ENCODE measurements at regions not wholly inside any gene's neighbourhood (a gene's known extent, or its start where the extent isn't known, plus 50 kb on each side); places are given as distances from the start of the nearest gene placed in this dataset.

DNA sequence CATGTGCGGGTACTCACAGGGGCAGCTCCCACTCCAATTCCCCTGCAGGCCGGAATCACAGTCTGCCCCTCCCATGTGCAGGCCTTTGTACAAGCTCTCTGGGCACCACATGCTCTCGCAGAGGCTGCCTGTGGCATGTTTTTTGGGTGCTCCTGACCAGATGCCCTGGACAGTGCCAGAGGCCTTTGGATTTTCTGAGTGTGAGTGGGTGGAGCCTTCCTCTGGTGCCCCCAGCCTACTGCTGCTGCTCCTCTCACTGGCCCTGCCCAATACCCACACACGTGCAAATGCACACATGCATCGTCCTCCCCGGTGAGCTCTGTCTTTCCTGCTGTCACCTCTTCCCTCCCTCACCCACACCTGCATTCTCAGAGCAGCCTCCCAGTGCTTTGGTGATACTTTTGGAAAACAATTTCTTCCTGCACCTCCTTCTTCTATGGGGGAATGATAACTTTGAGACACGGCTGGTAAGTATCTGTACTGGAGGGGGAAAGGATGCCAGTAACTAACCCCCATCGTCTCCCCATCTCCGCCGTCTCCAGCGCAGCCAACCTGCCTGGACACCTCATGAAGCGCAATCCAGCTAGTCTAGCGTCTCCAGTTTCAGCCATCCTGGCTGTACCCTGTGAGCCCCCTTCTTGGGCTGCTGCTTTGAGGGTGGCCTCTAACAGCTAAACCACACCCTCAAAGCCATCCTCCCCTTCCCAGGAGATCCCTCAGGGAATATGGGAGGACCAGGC, 229.4 kb upstream of the TOPAZ1 start:
- TF ChIP-seq, protein P1, sequence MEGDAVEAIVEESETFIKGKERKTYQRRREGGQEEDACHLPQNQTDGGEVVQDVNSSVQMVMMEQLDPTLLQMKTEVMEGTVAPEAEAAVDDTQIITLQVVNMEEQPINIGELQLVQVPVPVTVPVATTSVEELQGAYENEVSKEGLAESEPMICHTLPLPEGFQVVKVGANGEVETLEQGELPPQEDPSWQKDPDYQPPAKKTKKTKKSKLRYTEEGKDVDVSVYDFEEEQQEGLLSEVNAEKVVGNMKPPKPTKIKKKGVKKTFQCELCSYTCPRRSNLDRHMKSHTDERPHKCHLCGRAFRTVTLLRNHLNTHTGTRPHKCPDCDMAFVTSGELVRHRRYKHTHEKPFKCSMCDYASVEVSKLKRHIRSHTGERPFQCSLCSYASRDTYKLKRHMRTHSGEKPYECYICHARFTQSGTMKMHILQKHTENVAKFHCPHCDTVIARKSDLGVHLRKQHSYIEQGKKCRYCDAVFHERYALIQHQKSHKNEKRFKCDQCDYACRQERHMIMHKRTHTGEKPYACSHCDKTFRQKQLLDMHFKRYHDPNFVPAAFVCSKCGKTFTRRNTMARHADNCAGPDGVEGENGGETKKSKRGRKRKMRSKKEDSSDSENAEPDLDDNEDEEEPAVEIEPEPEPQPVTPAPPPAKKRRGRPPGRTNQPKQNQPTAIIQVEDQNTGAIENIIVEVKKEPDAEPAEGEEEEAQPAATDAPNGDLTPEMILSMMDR (IDR thresholded peaks at IDR 0.05; ENCODE audit: insufficient read depth, low read depth, low read length) = no peak
- no peak for DNase-seq (ENCODE audit: low read depth)
- no peak overlapping the region for H3K4me3 ChIP-seq (ENCODE audit: low read depth, low read length)

DNA sequence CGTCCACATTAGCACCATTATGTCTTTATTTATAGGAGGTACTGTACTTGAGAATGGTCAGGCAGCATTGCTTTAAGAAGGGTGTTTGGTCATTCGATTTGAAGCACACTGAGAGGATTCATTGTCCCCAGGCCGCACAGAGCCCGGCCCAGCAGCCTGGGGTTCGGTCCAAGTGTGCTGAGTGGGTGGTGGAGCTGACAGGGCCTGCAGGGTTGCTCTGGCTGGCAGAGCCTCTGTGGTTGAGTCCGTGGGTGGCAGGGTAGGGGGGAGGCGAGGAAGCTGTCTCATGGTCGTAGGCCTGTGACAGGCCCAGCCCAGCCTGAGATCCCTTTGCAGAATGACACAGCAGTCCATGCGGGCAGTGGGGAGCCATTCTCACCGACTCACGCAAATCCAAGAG, 227.7 kb upstream of the TOPAZ1 start:
- H3K4me3 ChIP-seq (ENCODE audit: low read depth, low read length) = no peak overlapping the region
- TF ChIP-seq, protein P1 (IDR thresholded peaks at IDR 0.05; ENCODE audit: insufficient read depth, low read depth, low read length) = no peak
- DNase-seq (ENCODE audit: low read depth) = no peak

DNA sequence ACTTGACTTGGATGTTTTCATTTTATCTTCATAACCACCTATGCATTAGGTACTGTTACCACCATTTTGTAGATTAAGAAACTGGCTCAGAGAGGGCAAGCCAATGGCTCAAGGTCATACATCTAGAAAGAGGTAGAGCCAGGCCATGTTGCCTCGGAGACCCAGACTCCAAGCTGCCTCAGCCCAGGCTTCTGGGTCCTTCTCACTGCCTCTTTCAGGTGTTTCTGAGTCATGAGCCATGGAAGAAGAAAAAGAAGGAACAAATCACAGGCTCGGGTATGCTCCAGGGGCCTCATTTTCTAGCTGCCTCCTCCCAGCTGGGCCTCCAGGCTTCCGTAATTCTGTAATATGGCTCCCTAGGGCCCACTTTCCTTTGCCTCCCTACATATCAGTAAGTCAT, 226.5 kb upstream of the TOPAZ1 start:
- TF ChIP-seq, protein P1 (IDR thresholded peaks at IDR 0.05; ENCODE audit: insufficient read depth, low read depth, low read length) = no peak
- no peak overlapping the region for H3K4me3 ChIP-seq (ENCODE audit: low read depth, low read length)
- DNase-seq (ENCODE audit: low read depth) = no peak

DNA sequence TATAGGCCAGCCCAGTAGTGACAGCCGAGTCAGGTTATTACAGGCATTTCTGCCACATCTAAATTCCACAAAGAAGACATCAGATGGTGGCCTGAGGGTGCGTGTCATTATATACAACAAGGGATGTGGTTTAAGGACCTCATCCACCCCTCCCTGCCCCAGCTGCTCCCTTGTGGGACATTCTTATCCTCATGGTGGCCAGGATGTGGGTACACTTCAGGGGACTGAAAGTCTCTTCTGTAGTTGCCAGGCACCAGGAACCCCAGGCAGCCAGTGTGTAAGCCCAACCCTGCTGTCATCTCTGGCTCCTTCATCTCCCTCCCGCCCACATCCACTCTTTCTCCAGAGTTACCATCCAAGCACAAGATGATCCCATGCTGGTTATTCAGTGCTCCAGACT, 224.9 kb upstream of the TOPAZ1 start:
- no peak for DNase-seq (ENCODE audit: low read depth)

DNA sequence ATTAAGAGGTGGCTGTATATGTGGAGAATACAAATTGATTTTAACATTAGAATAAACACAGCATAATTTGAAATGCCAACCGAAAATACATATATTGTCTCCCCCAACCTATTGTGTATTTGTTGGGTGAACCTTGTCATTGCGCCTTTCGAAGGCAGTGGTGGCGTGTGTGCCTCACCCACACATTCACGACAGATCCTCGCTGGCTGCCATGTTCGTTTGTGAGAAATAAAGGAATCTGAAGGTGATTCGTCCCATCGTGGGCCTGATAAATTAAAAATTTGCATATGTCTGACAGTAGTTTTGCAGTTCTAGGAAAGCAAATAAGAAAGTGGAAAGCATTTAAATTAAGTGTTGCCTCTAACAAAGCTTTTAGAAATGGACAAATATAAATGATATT, 222.8 kb upstream of the TOPAZ1 start:
- TF ChIP-seq, protein P1 (IDR thresholded peaks at IDR 0.05; ENCODE audit: insufficient read depth, low read depth, low read length) = no peak
- DNase-seq (ENCODE audit: low read depth) = no peak
- no peak overlapping the region for H3K4me3 ChIP-seq (ENCODE audit: low read depth, low read length)

More for the DNA sequence above, 224.9 kb upstream of the TOPAZ1 start:
- H3K4me3 ChIP-seq (ENCODE audit: low read depth, low read length) = no peak overlapping the region
- TF ChIP-seq, protein P1 (IDR thresholded peaks at IDR 0.05; ENCODE audit: insufficient read depth, low read depth, low read length) = no peak

DNA sequence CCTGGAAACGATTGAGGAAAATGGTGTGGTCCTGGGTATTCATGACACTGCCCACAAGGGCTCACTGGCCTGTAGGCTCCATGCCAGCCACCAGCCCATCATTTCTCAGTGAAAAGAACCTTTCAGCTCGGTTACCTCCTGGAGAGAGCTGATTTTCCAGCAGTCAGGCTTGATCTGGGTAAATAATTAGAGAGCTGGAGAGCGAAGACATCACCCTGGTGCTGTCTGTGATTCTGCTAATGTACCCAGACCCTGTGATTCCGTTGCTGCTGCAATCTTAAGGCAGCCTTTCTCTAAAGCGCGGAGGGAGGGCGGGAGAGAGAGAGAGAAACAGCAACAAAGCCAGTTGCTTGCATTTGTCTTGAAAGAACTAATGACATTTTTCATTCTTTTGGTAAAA, 221.9 kb upstream of the TOPAZ1 start:
- TF ChIP-seq, protein P1 (IDR thresholded peaks at IDR 0.05; ENCODE audit: insufficient read depth, low read depth, low read length) = no peak
- DNase-seq (ENCODE audit: low read depth) = no peak
- H3K4me3 ChIP-seq (ENCODE audit: low read depth, low read length) = no peak overlapping the region

DNA sequence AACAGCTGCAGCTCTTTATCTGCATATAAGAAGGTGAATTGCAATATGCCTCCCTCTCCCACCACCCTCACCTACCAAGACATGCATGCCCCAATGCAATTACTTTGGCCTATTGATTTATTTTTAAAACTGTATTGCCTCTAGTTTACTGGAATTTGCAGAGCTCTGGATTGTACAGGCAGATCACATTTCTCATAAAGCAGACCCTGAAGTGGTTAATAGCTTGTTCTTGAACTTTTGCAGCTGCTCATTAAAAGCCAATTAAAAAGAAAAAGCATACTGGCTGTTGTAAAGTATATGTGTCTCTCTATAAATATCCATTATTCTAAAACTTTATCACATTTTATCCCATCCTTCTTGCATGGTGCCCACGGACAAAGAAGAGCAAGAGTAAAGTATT, 221.5 kb upstream of the TOPAZ1 start:
- TF ChIP-seq, protein P1 (IDR thresholded peaks at IDR 0.05; ENCODE audit: insufficient read depth, low read depth, low read length) = no peak
- H3K4me3 ChIP-seq (ENCODE audit: low read depth, low read length) = no peak overlapping the region
- no peak for DNase-seq (ENCODE audit: low read depth)

All from fibroblast of villous mesenchyme (primary cell).